ENCODE measurements at regions not wholly inside any gene's neighbourhood (a gene's known extent, or its start where the extent isn't known, plus 50 kb on each side); places are given as distances from the start of the nearest gene placed in this dataset.

DNA sequence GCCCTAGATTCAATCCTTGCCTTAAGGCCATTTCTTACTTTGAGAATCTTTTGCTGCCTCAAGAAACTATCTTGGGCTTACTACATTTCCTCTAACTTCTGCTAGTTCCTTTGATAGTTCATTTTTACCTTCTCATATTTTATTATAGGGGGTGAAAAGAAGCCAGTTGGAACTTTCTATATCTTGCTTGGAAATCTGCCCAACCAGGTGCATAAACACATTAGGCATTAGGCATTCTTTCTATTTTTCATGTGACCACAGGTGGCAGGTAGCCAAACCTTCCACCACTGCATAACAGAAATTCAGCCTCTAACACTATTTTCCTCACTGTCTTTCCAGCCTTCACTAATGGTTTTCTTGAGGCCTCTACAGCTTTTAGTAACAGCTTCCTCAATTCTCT is 300.0 kb upstream of the SP8 start:
- DNase-seq (ENCODE audit: low read depth in 2 of 2): no peak

DNA sequence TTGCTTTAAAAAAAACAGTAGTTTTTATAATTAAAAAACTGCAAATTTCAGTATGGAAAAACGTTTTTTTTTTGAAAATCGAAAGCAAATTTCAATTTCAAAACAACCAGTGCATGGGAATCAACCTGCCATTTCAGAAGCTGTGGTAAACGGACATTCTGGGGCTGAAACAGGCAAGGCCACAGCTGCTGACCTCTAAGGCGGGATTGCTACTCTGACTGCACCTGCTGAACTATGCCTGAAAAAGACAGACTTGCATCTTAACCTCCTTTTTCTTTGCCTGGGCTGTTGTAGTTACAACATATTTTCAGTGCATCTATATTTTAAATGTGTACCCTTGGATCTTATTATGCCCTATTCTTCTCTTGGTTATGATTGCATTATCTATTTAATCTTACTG is 303.0 kb upstream of the SP8 start:
- no peak for DNase-seq (ENCODE audit: low read depth in 2 of 2)

DNA sequence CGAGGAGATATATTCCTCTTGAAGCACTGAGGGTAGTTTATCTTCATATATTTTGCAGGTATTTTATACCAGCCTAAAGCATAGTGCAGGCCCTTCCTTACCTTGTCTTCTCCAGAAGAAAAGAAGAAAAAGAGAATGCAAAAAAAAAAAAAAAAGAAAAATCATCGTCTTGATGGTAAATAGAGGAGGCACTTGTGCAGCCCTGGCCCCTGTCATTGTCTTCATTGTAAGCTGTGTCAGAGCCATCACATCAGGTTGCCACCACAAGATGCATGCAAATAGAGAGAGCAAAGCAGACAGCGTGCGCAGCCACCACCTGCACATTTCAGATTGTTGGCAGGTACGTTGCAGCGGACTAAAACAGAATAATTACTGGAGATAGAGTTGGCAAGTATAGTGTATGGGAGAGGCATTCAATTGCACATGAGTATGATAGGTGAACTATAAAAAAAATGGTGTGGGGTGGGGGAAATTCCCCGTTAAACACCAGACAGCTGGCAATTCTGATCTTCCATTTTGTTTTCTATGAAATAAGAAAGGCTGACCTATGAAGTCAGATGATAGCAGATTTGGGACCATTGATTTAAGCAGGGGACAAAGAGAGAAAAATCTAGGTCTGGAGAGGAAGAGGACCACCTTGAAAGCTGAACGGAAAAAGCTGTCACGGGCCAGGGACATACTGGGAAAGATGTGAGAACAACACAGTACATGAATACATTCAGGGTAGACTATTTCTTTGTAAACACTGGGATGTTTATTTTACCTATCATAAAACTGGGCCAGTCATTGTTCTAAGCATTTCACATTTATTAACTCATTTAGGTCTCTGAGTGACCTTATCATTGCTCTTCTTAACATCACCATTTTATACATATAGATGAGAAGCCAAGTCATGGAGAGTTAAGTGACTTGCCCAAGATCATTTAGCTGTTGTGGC is 306.3 kb upstream of the SP8 start:
- DNase-seq (ENCODE audit: low read depth in 2 of 2): no peak

DNA sequence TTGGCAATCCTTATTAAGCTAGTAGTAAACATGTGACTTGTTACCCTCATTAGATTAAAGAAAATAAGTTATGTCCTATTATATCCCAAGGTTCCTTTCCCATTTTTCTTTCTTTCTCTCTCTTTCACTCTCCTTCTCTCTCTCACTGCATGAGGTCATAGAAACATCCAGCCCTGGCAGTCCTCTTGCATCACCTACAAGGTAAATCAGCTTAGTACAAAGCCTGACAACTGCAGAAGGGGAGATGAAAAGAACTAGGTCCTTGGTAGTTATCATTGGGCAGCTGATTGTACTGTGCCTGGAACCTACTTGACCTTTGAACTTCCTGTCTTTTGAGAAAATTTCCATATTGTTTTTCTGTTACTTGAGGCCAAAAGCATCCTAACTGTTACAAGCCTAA is 307.9 kb upstream of the SP8 start:
- no peak for DNase-seq (ENCODE audit: low read depth in 2 of 2)

DNA sequence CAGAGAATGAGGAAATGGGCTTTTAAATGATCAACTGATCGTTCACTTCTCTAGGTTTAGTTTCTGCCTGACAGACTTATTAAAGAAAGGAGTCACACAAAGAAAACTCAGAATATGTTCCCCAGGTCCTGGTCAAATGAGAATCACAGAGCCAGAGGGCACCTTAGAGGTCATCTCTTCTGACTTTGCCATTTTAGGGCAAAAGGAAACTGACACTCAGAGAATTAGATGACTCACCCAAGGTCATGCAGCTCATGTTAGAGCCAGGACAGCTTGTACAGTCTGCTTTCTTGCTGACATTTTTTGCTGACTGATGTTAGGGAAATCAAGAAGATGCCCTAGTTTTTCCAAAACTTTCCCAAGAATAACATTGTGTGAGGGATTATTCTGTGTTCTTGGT is 312.7 kb upstream of the SP8 start:
- no peak for DNase-seq (ENCODE audit: low read depth in 2 of 2)

DNA sequence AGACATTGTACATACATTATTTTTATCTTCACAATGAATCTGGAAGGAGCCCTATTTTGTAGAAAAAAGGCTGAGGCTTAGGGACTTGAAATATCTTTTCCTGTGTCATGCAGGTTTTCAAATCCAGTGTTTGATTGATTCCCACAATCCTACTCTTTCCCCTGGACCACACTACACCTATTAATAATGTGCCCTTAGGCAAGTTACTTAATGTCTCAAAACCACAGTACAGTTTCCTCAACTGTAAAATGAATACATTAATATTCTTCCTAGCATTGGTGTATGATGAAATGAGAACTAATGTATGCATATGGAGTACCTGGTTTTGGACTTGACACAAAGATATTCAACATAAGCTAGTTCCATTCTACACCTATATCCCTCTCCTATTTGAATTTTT is 313.3 kb upstream of the SP8 start:
- DNase-seq (ENCODE audit: low read depth in 2 of 2): no peak

DNA sequence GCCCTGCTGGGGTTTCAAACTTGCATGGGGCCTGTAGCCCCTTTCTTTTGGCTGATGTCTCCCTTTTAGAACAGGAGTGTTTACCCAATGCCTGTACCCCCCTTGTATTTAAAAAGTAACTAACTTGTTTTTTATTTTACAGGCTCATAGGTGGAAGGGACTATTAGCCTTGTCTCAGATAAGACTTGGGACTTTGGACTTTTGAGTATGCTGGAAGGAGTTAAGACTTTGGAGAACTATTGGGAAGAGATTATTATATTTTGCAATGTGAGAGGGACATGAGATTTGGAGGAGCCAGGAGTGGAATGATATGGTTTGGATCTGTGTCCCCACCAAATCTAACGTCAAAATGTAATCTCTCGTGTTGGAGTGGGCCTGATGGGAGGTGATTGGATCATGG is 314.9 kb upstream of the SP8 start:
- no peak for DNase-seq (ENCODE audit: low read depth in 2 of 2)

DNA sequence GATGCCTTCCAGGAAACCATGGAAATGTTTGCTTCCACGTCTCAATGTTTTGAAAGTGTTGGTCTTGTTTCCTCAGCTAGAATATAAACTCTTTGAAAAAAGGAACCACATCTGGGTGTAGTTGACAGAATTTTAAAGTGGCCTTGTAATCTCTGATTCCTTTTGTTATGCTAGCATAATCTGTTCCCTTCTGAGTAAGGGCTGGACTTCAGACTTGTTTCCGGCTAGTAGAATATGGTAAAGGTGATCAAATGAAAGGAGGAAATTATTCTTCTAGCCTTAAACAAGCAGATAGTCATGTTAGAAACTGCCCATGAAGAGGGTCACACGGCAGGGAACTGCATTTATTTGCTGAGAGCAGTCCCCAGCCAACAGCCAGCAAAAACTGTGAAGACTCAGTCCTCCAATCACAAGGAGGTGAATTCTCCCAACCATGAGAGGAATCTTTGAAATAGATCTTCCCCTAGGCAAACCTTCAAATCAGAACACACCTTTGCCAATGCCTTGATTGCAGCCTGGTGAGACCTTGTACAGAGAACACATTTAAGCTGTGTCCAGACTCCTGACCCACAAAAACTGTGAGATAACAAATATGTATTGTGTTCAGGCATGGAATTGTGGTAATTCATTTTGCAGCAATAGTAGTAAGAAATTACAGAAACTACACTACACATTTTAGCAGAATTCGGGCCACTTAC is 316.9 kb upstream of the SP8 start:
- no peak for DNase-seq (ENCODE audit: low read depth in 2 of 2)

DNA sequence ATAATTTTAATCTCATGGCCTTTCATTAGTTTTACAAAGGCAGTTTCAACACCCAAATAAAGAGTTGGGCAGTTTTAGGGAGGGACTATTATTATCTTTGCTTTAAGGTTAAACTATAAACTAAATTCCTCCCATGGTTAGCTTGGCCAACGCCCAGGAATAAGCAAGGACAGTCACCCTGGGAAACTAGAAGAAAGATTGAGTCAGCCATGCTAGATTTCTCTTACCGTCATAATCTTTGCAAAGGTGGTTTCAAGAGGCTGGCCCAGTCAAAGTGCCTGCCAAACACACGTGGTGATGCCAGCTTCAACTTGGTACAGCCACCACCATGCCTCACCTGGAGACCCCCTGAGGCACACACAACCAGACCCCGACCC is 317.4 kb upstream of the SP8 start:
- DNase-seq (ENCODE audit: low read depth in 2 of 2): no peak

DNA sequence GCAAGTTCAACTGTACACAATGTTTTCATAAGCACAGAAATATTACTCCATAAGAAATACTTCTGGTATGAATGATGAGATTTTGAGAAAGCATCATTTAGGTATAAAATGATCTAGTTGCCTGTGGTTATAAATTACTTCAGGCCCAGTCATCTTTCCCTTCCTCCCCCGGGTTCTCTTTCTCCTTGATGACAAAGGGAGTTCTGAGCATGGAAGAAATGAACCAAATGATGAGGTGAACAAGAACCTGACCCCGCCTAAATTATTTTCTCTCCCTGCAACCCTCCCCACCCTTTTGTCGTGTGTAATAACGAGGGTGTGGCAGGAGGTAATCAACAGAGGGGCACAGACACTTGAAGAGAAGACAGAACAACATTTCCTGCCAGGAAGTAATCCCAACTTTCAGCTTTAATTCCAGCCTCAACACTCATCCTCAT is 319.6 kb upstream of the SP8 start:
- DNase-seq (ENCODE audit: low read depth in 2 of 2): no peak

DNA sequence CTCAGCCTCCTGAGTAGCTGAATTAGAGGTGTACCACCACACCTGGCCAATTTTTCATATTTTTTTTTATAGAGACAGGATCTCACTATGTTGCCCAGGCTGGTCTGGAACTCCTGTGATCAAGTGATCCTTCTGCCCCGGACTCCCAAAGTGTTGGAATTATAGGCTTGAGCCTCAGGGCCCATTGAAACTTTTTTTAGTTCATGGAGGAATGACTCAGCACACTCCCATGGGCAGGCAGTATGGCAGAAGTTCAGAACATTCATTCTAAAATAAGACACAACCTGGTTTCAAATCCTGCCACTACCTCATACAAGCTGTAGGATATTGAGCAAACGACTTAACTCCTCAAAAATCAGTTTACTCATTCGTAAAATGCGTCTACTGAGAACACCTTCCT is 320.4 kb upstream of the SP8 start:
- no peak for DNase-seq (ENCODE audit: low read depth in 2 of 2)

DNA sequence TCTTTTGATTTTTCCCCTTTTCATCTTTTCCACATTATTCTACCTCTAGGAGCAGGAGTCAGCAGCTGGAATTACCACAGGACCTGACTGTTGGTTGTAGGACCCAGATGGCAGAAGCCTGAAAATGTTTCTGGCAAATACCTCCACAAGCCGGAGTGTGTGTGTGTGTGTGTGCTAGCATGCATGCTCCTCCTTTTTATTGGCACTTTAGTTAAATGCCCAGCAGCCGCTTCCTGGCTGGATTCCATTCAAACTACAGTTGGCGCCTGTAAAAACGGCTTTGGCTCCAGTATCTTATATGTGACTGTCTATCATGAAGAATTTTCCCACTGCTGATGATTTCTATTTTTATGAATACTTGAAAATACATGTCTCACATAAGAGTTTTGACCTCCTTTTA is 319.7 kb upstream of the SP4 start:
- no peak for DNase-seq (ENCODE audit: low read depth in 2 of 2)

DNA sequence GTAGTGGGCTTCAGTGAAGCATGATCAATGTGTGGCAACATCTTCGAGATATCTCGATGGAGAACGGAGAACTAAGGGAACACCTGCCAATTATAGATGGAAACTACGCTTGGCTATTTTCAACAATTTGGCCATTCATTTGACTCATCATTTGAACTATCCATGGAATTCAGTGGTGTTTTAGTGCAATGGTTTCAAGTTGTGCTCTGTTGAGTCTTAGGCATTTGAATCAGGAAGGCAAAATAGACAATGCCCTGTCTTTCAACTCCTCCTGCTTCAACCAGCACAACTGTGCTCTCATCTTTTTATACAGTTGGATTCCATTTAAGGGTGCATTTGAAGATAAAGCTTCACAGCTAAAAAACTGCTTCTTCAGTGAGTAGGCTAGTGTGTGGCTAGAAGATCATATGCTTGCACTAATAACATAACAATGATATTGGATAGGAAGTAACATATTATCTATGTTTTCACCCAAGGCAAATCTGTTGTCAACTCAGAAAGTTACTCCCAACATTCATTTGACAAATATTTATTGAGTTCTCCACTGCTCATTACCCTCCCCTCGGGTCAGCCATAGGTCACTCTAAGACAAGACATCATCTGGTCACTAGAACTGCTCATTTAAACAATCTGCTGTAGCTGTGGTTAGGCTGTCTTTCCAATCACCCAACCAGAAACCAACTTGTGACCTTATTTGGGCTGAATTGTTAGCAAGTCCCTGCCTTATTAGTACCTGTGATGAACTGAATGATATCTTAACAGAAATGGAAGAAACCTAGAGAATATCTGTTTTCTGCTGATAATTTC is 314.1 kb upstream of the SP4 start:
- DNase-seq (ENCODE audit: low read depth in 2 of 2): no peak

DNA sequence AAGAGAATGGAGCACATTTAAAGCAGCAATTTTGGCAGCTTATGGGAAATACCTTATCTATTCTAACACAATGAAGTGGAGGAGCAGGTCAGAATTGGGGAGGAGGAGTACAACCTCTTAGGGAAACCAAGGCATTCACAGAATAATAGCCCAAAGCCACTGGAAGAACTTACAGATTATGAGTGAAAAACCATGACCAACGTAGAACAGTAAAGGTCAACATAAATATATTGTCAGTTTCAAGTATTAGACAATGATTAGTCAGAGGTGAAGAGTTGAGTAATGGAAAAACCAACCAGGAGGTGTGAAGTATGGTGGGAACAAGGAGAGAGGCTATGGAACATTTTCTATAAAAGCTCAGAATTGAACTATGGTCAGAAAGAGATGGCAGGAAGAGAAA is 304.3 kb upstream of the SP4 start:
- no peak for DNase-seq (ENCODE audit: low read depth in 2 of 2)

DNA sequence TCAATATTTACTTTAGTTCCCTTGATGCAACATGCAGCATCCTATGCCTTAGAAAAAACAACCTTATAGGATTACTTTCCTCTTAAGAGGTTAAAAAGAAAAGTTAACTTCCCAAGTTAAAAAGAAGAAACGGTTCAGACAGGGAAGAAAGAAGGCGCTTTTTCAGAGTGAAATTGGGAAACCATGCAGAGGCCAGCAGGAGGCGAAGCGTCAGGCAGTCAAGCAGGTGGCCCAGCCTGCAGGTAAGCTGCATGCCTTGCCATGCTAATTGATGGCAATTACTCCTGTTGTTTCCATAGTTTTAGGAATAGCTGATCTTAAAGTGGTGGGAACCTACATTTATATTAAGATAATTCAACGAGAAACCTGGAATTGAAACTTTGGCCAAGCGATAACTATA is 302.6 kb upstream of the SP4 start:
- DNase-seq (ENCODE audit: low read depth in 2 of 2): no peak

DNA sequence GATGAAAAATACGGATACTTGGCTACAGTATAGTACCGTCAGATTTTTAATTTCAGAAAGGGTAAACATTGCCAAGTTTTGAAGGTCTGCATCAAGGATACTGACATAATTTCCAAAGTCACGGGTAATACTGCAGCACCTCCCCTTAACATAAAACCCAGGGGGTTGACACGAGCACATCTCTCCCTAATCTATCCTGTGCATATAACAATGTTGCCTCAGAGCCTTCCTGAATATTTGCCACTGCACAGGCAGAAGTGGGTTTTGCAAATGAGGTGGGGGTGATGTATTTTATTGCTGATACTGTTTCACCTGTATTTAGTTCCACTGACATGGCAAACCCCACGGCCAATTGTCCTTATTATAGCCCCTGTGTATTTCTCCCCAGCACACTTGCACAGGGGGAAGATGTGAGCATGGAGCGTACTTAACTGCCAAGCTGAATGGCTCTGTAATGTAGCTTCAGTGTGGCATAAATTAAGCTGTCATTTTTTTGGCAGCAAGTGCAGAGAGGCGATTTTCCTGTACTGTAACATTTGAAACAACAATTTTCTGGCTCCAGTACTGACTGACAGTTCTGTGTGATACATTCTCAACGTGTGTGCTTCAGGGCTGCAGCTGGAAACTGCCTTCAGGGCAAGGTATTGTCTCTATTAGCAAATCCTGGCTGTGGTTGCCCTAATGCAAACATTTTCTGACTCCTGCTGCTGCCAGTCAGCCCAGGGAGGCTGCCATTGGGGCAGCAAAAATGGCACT is 299.6 kb upstream of the SP4 start:
- no peak for DNase-seq (ENCODE audit: low read depth in 2 of 2)

DNA sequence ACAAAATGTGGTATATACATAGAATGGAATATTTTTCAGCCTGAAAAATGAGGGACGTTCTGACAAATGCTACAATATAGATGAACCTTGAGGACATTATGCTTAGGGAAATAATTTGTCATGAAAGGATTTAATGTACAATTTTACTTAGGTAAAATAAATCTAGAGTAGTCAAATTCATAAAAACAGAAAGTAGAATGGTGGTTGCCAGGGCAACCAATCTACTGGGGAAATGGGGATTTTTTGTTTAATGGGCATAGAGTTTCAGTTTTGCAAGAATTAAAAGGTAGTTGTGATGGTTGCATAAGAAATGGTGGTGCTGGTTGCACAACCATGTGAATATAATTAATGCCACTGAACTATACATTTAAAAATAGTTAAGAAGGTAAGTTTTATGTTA is 296.0 kb upstream of the SP4 start:
- DNase-seq (ENCODE audit: low read depth in 2 of 2): no peak

DNA sequence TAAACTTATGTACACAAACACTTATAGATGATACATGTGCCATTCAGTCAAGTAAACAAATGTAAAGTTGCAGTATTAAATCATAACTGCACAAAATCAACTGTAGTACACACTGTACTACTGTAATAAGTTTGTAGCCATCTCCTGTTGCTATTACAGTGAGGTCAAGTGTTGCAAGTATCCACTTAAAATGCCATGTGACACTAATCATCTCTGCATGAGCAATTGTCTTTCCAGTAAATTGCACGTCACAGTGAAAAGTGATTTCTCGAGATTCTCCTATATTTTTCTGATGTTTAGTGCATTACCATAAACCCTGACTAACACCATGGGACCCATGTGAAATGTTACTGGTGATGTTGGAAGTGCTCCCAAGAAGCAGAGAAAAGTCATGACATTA is 293.3 kb upstream of the SP4 start:
- DNase-seq (ENCODE audit: low read depth in 2 of 2): no peak

DNA sequence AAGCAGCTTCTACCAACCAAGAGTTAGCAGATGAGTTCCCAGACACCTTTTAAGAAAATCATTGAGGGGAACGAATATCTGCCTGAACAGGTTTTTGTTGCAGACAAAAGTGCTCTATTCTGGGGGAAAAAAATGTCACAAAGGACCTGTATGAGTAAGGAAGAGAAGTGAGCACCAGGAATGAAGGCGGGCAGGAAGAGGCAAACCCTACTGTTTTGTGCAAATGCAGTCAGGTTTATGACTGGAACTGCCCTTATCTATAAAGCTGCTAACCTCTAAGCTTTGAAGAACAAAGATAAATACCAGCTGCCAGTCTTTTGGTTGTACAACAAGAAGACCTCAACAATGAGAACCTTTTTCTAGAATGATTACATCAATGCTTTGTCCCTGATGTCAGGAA is 292.4 kb upstream of the SP4 start:
- DNase-seq (ENCODE audit: low read depth in 2 of 2): no peak

DNA sequence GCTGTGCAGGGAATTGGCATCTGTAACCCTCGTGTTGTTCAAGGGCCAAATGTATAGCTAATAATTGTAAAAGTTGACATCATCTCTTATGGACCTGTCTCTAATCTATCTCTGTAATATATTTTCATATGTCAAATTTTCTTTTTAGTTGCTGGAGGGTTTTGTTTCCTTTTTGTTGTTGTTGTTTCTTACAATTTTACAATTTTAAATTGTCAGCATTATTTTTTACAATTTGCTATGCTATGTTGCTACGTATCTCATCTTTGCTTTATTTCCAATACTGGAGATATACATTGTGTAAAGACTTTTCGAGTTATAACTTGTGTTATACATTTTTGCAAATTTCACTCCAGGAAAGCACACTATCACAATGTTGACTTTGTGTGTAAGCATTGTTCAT is 290.2 kb upstream of the SP4 start:
- no peak for DNase-seq (ENCODE audit: low read depth in 2 of 2)

DNA sequence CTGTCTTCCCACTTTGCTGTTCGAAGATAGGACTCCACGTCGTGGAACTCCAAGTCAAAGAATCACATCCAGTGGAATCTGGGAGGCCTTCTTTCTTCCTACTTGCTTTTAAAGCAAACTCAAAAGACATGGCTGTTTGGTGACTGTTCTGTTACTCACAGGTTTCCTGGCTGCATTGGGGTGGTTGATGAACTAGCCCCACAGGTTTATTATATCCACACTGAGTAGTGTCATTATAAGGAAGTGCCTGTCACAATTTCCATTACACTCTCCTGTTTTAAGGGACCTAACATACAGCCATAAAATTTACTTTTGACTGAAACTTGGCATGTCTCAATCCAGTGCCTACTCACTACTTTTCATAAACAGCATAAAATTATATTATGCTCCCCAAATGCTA is 287.3 kb upstream of the SP4 start:
- DNase-seq (ENCODE audit: low read depth in 2 of 2): no peak

DNA sequence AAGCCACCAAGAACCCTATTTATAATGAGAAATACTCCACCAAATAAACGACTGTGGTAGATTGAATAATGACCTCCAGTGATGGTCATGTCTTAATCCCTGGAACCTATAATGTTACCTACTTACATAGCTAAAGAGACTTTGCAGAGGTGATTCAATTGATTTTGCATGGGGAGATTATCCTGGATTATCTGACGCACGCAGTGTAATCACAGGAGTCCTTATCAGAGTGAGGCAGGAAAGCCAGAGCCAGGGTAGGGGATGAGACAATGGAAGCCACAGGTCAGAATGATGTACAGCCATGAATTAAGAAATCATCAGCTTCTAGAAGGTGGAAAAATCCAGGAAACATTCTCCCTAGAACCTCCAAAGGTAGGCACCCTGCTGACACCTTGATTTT is 286.4 kb upstream of the SP4 start:
- no peak for DNase-seq (ENCODE audit: low read depth in 2 of 2)
